Keratinocyte (primary cell): ENCODE measurements at regions not wholly inside any gene's neighbourhood (a gene's known extent, or its start where the extent isn't known, plus 50 kb on each side); places are given as distances from the start of the nearest gene placed in this dataset.

Experiments used
- DNase-seq: peaks from one replicate; pipeline ENCODE4 v3.0.0-alpha.2; 2011; ENCODE audit warnings: low read depth, missing footprints, low spot score
- FAIRE-seq: peaks from 2 replicates; lab custom pipeline; 2011; peaks lifted over from hg19 to GRCh38; lab: Jason Lieb, UNC
- H2AFZ ChIP-seq: 2 replicates; pipeline ENCODE4 v1.6.0; 2012; ENCODE audit warnings: low read length, control low read depth, inconsistent platforms; ENCODE audit not compliant: control insufficient read depth
- H3K27ac ChIP-seq: 2 replicates; pipeline ENCODE4 v1.5.1; 2011; ENCODE audit warnings: low read length; ENCODE audit not compliant: control insufficient read depth, insufficient read depth
- H3K27me3 ChIP-seq: 3 replicates; pipeline ENCODE4 v1.6.0; 2011; ENCODE audit warnings: low read length; ENCODE audit not compliant: control insufficient read depth, insufficient read depth; ENCODE audit errors: extremely low read depth
- H3K36me3 ChIP-seq, 2 experiments: 2 replicates in 1 of 2; 3 replicates in 1 of 2; pipeline ENCODE4 v1.5.1; 2011; ENCODE audit warnings: low read length in 2 of 2, mild to moderate bottlenecking in 1 of 2; ENCODE audit not compliant: control insufficient read depth in 2 of 2, insufficient read depth in 2 of 2; ENCODE audit errors: extremely low read depth in 1 of 2
- H3K4me1 ChIP-seq: 3 replicates; pipeline ENCODE4 v1.5.1; 2011; ENCODE audit warnings: low read length; ENCODE audit not compliant: control insufficient read depth, insufficient read depth; ENCODE audit errors: extremely low read depth
- H3K4me2 ChIP-seq: 3 replicates; pipeline ENCODE4 v1.6.0; 2011; ENCODE audit warnings: low read depth, low read length; ENCODE audit not compliant: control insufficient read depth, insufficient read depth; ENCODE audit errors: extremely low read depth
- H3K4me3 ChIP-seq, 3 experiments: fragments of 200-600 bp in 1 of 3; sonication (generic) in 1 of 3; 2 replicates in 2 of 3; 3 replicates in 1 of 3; pipeline ENCODE4 v1.5.1; 2011 to 2016; ENCODE audit warnings: low read length in 3 of 3, mild to moderate bottlenecking in 3 of 3, control low read depth in 2 of 3, inconsistent platforms in 1 of 3, low read depth in 1 of 3, mixed read lengths in 1 of 3, mixed run types in 1 of 3, moderate library complexity in 1 of 3; ENCODE audit not compliant: control insufficient read depth in 2 of 3, insufficient read depth in 2 of 3; ENCODE audit errors: extremely low read depth in 1 of 3
- H3K79me2 ChIP-seq: 2 replicates; pipeline ENCODE4 v1.6.0; 2012; ENCODE audit warnings: low read length; ENCODE audit not compliant: control insufficient read depth, insufficient read depth
- H3K9ac ChIP-seq: 3 replicates; pipeline ENCODE4 v1.6.0; 2011; ENCODE audit warnings: low read length; ENCODE audit not compliant: control insufficient read depth, insufficient read depth; ENCODE audit errors: extremely low read depth
- H3K9me1 ChIP-seq: 3 replicates; pipeline ENCODE4 v1.6.0; 2011; ENCODE audit warnings: low read length; ENCODE audit not compliant: control insufficient read depth, insufficient read depth; ENCODE audit errors: extremely low read depth
- H3K9me3 ChIP-seq: 2 replicates; pipeline ENCODE4 v1.5.1; 2012; ENCODE audit warnings: low read depth, low read length; ENCODE audit not compliant: control insufficient read depth
- H4K20me1 ChIP-seq: 3 replicates; pipeline ENCODE4 v1.6.0; 2011; ENCODE audit warnings: low read length; ENCODE audit not compliant: control insufficient read depth, insufficient read depth; ENCODE audit errors: extremely low read depth
- EZH2 ChIP-seq: IDR thresholded peaks from one replicate; pipeline ENCODE4 v1.6.1; 2012; ENCODE audit warnings: inconsistent platforms, mild to moderate bottlenecking, low read length, moderate library complexity
- dilution Hi-C: fragments of 300-500 bp; cut with MboI; formaldehyde crosslinking; loops from one replicate; pipeline ENCODE4 v1.7.0; 2020; ENCODE audit warnings: low sequenced_read_pairs; ENCODE audit not compliant: extremely low pct_ligation_motif_present
- TF ChIP-seq, protein P1 (sequence below), 3 experiments: IDR thresholded peaks in 1 of 3; conservative IDR thresholded peaks in 1 of 3; optimal IDR thresholded peaks in 1 of 3; 2 replicates in 2 of 3; 3 replicates in 1 of 3; pipeline versions ENCODE3 to v1.5.1; 2011; ENCODE audit warnings: low read length in 3 of 3, mild to moderate bottlenecking in 3 of 3, moderate library complexity in 2 of 3, control low read depth in 1 of 3, inconsistent platforms in 1 of 3; ENCODE audit not compliant: insufficient read depth in 2 of 3; ENCODE audit errors: extremely low read depth in 1 of 3

DNA sequence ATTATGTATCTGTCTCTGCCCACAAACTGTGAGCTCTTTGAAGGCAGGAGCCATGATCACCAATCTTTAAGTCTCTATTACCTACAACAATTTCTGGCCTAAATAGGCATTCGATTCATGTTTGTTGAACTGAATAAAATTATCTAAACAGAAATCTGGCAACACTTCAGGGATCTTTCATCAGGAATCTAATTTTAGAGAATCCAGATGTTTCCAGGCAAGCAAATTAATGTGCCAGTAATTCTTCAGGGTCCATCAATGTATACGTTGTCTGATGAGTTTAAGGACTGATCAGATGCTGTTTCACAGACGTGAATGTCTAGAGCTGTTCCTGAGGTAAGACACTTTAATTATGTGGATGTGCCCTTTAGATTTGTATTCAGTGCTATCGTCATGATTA lies 524.4 kb downstream of the PTPRC start:
- Histone ChIP-seq H3K27ac (no peak overlapping the region), H3K27me3 (no peaks in the 10 kb centered on the region), H2AFZ (no peak overlapping the region), H3K79me2 (no peaks in the 10 kb centered on the region), H3K36me3 (no peaks in the 10 kb centered on the region), H3K9ac (no peak overlapping the region), H3K4me1 (no peaks in the 10 kb centered on the region), H3K9me1 (no peaks in the 10 kb centered on the region), H3K4me3 (no peak overlapping the region), H4K20me1 (no peaks in the 10 kb centered on the region), H3K9me3 (no peaks in the 10 kb centered on the region), H3K4me2 (no peak overlapping the region)
- dilution Hi-C loops = no loop called here
- FAIRE-seq = no peak
- TF ChIP-seq, protein P1, sequence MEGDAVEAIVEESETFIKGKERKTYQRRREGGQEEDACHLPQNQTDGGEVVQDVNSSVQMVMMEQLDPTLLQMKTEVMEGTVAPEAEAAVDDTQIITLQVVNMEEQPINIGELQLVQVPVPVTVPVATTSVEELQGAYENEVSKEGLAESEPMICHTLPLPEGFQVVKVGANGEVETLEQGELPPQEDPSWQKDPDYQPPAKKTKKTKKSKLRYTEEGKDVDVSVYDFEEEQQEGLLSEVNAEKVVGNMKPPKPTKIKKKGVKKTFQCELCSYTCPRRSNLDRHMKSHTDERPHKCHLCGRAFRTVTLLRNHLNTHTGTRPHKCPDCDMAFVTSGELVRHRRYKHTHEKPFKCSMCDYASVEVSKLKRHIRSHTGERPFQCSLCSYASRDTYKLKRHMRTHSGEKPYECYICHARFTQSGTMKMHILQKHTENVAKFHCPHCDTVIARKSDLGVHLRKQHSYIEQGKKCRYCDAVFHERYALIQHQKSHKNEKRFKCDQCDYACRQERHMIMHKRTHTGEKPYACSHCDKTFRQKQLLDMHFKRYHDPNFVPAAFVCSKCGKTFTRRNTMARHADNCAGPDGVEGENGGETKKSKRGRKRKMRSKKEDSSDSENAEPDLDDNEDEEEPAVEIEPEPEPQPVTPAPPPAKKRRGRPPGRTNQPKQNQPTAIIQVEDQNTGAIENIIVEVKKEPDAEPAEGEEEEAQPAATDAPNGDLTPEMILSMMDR (optimal IDR thresholded peaks at IDR 0.05 in 1 of 3, IDR thresholded peaks at IDR 0.05 in 1 of 3, conservative IDR thresholded peaks at IDR 0.05 in 1 of 3; ENCODE audit: extremely low read depth in 1 of 3, insufficient read depth in 2 of 3, low read length in 3 of 3) = no peak
- TF ChIP-seq EZH2 = no peak
- DNase-seq = no peak

DNA sequence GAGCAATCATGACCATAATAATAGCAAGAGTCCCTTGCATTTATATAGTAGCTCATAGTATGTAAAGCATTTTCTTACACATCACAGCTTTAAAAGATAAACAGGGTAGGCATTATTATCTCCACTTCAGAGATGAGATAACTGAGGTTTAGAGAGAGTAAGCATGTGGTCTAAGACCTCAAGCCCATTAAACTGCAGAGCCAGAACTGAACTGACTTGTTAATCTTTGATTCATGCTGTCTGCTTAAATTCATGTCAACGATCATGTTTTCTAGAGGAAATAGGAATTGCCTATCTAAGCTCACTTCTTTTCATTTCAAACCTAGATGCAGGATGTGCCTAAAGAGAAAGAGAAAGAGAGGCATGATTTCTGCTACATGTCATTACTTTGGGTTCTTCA lies 524.8 kb downstream of the PTPRC start:
- no peak for DNase-seq
- Histone ChIP-seq H2AFZ (no peak overlapping the region), H3K9ac (no peak overlapping the region), H3K27me3 (no peaks in the 10 kb centered on the region), H3K4me2 (no peak overlapping the region), H3K9me3 (no peaks in the 10 kb centered on the region), H3K79me2 (no peaks in the 10 kb centered on the region), H3K4me3 (no peak overlapping the region), H3K9me1 (no peaks in the 10 kb centered on the region), H3K27ac (no peak overlapping the region), H3K4me1 (no peaks in the 10 kb centered on the region), H4K20me1 (no peaks in the 10 kb centered on the region), H3K36me3 (no peaks in the 10 kb centered on the region)
- dilution Hi-C loops = no loop called here
- no peak for TF ChIP-seq EZH2
- TF ChIP-seq, protein P1 (optimal IDR thresholded peaks at IDR 0.05 in 1 of 3, IDR thresholded peaks at IDR 0.05 in 1 of 3, conservative IDR thresholded peaks at IDR 0.05 in 1 of 3; ENCODE audit: extremely low read depth in 1 of 3, insufficient read depth in 2 of 3, low read length in 3 of 3) = no peak
- FAIRE-seq = no peak
